GM12872 (cell line): ENCODE measurements at regions not wholly inside any gene's neighbourhood (a gene's known extent, or its start where the extent isn't known, plus 50 kb on each side); places are given as distances from the start of the nearest gene placed in this dataset.

Source experiments
- TF ChIP-seq, protein P1 (sequence below): IDR thresholded peaks from 3 replicates; pipeline ENCODE4 v1.5.1; 2011; ENCODE audit warnings: low read depth, mild to moderate bottlenecking, low read length, moderate library complexity; ENCODE audit not compliant: insufficient read depth

DNA sequence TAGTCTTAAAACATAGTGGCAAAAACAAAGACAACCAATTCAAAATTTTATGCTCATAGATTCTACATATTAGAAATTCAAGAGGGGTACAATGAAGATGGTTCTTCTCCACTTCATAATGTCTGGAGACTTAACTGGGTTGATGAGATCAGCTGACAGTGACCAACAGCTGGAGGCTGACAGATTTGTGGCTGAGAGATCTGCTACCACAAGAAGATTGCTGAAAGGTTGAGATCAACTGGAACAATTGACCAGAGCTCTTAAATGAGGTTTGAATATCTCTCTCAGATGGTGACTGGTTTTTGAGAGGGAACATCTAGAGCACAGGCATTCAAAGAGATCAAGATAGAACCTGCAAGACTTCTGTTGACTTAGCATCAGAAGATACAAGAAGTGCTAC lies 254.1 kb upstream of the ARPP21 start:
- TF ChIP-seq, protein P1, sequence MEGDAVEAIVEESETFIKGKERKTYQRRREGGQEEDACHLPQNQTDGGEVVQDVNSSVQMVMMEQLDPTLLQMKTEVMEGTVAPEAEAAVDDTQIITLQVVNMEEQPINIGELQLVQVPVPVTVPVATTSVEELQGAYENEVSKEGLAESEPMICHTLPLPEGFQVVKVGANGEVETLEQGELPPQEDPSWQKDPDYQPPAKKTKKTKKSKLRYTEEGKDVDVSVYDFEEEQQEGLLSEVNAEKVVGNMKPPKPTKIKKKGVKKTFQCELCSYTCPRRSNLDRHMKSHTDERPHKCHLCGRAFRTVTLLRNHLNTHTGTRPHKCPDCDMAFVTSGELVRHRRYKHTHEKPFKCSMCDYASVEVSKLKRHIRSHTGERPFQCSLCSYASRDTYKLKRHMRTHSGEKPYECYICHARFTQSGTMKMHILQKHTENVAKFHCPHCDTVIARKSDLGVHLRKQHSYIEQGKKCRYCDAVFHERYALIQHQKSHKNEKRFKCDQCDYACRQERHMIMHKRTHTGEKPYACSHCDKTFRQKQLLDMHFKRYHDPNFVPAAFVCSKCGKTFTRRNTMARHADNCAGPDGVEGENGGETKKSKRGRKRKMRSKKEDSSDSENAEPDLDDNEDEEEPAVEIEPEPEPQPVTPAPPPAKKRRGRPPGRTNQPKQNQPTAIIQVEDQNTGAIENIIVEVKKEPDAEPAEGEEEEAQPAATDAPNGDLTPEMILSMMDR, result no peak

DNA sequence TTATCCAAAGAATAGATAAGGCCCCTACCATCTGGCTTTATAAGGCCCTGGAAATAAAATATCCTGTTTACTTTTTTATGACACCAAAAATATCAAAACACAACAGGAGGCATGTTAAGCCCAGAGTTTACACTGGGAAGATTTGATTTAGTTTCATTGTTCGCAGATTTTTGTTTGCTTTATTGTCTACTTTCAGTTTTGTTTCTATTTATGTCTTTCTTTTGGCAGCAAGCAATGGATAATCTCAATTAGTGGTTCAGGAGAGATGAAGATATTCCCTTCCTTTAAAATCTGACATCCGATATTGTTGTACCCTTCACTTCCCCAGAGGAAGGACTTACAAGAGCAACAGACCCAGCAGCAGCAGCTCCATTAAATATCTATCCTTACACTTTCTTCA lies 249.4 kb upstream of the ARPP21 start:
- TF ChIP-seq, protein P1, result no peak

DNA sequence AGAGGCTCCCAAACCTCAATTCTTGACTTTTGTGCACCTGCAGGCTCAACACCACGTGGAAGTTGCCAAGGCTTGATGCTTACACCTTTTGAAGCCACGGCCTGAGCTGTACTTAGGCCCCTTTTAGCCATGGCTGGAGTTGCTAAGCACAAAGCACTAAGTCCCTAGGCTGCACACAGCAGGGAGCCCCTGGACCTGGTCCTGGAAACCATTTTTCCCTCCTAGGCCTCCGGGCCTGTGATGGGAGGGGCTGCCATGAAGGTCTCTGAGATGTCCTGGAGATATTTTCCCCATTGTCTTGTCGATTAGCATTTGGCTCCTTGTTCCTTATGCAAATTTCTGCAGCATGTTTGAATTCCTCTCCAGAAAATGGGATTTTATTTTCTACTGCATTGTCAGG lies 247.1 kb upstream of the ARPP21 start:
- TF ChIP-seq, protein P1, result no peak

DNA sequence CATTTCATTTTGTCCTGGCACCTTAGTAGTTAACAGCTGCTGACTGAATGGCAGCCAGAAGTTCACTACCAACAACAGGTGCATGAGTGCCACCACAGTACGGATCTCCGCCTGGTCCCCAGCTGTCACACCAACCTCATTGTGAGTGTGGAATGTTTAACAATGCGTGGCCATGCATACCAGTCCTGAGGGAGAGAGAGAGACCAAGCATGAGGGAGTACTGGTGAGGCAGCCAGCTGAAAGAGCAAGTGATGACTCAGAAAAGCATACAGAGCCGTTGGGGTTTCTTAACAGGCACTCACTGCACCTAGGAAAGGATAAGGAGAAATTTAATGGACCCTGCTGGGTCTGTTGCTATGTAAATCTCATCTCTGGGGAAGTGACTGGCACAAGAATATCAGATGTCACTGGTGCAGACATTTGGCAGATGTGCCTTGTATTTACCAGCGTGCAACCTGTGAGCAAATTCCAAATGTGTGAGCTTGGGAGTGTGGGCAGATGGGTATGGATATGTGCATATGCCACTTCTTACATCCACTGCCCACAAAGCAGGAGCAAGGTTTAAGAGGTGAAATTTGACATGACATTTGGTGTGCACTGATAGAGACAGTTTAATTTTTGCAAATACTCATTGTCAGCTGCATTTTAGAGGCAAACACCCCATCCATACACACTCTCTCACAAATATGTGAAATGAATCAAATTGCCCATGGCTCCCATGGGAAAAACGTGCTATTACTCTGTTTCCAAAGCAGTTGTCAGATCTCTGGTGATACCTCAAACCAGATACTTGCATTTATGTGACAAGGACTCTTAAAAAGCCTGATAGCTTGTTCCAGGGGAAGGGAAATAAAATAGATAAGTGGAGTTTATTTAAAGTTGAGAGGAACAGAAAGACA lies 245.2 kb upstream of the ARPP21 start:
- TF ChIP-seq, protein P1, result no peak

DNA sequence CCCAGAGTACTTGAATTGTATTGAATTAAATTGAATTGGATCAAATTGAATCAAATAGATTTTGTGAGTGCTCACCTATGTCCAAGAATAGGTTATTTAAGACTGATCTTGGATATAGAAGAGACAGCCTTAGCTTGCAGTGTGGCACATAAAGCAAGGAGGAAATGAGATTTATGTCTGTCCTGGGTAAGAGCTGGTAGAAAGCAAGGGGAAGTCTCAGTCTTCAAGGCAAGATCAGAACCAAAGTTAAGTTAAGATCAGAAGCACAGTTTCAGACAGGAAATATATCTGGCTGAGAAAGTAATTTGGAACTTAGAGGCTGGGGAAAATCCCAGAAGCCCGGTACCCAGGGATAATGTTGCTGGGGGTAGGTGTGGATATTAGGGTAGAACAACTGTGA lies 244.4 kb upstream of the ARPP21 start:
- TF ChIP-seq, protein P1, result no peak

DNA sequence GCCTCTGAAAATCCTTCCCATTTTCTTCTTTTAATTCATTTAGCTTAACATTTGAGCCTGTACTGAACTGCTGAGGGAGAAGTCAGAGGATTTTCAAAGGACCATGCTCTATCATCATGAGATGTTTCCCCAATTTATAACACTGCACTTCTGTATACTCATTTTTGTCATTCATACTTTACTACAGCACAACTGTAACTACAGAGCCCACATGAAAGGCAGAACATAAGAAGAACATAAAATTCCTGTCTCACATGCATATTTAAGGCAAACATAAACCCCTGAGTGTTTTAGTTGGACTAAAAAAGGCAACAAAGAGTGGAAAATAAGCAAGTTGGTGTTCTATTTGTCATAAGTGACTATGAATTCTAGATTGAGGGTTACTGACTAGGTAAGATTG lies 237.7 kb upstream of the ARPP21 start:
- TF ChIP-seq, protein P1, result no peak

DNA sequence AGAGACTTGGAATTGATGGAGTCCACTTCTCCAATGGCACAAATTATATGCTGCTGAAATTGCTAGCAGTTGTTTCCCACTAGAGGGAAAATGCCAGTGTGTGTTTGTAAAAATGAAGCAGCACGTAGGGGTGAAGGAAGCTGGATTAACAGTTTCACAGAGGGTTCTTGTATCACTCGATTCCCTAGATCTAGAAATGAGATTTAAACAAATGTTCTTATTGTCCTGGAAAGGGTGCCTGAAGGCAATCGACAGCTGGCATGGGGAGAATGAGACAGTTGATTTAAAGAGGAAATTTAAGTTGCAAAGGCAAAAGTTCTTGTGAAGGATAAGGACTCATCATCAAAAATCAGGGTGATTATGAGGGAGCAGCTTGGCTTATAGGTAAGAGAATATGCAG lies 234.8 kb upstream of the ARPP21 start:
- TF ChIP-seq, protein P1, result no peak

DNA sequence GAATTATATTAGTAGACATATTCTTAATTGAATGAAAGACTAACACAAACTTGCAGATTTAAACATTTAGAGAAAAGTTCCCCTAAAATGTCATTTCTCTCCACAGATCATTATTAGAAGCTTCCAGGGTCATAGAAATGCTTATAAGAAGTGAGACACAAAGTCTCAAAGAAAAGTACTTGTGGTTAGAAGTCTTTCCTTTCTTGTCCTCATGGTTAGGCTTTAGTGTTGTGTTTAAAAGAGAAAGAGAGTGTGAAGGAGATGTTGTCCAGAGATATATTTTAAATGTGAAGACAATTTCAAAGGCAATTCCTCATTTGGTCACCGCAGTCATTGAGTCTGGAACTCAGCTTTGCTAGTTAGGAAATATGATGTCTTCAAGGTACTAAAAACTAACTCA lies 230.4 kb upstream of the ARPP21 start:
- TF ChIP-seq, protein P1, result no peak
